NOMO-1 treated with dmso at 0.1 percent for 144 hours (cell line): ENCODE measurements at regions not wholly inside any gene's neighbourhood (a gene's known extent, or its start where the extent isn't known, plus 50 kb on each side); places are given as distances from the start of the nearest gene placed in this dataset.
"Not testable (repeated sequence)": the region's sequence is repeated elsewhere in the genome, so short reads cannot be mapped to it uniquely, and the experiment has no call there.

Experiments used
- DNase-seq: peaks from one replicate; lab custom pipeline; 2025; ENCODE audit not compliant: unreplicated experiment; lab: John Stamatoyannopoulos, UW

DNA sequence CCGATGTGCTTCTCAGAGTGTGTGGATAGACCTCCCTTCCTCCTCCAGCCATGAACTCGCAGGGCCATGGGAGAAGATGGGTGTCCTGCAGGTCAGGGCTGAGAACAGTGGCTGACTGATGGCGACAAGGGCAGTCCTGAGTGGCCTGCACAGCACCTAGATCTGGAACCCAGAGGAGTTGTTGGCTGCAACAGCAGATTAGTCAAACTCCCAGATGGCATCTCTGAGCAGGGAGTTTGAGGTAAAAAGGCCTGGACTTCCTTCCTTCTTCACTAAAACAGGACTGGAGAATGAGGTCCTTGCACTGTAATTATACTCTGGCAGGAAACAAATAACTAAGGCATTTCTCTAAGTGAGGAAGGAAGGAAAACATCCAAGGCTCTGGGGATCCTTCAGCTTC lies 160.8 kb downstream of the MYCN start:
- DNase-seq, result no peak

GRCh38 chr2:16100006-16100405 lies 159.7 kb downstream of the MYCN start:
- DNase-seq, result no peak

DNA sequence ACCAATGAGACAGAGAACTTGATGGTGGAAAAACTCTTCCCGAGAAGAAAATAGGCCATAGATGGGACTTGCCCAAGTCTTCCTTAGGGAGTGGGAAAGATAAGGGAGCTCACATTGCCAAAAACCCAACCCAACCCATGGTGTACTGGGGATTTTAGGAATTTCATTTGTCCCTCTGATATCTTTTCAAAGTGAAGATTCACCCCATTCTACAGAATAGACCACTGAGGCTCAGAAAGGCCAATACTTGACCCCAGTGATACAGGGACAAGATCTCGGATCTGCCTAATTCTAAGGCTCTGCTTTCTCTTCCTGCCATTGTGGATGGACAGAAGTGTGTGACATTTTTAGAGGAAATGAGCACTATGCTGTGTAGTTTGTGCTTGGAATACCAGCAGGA lies 159.0 kb downstream of the MYCN start:
- no peak for DNase-seq

- no peak for DNase-seq
Observed at GRCh38 chr2:16096962-16097361, 156.6 kb downstream of the MYCN start.

DNA sequence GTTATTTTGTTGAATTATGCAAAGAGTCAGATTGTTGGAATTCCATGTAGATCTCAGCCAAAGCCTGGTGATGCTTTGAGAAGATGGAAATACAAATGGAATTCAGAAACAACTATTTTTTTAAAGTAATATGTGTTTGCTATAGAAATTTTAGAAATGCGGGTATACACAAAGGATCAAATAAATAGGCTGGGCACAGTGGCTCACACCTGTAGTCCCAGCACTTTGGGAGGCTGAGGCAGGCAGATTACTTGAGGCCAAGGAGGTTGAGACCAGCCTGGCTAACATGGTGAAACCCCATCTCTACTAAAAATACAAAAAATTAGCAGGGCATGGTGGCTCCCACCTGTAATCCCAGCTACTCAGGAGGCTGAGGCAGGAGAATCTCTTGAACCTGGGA lies 155.1 kb downstream of the MYCN start:
- not testable (repeated sequence) for DNase-seq

- no peak for DNase-seq
Observed at GRCh38 chr2:16094811-16095210, 154.5 kb downstream of the MYCN start.

DNA sequence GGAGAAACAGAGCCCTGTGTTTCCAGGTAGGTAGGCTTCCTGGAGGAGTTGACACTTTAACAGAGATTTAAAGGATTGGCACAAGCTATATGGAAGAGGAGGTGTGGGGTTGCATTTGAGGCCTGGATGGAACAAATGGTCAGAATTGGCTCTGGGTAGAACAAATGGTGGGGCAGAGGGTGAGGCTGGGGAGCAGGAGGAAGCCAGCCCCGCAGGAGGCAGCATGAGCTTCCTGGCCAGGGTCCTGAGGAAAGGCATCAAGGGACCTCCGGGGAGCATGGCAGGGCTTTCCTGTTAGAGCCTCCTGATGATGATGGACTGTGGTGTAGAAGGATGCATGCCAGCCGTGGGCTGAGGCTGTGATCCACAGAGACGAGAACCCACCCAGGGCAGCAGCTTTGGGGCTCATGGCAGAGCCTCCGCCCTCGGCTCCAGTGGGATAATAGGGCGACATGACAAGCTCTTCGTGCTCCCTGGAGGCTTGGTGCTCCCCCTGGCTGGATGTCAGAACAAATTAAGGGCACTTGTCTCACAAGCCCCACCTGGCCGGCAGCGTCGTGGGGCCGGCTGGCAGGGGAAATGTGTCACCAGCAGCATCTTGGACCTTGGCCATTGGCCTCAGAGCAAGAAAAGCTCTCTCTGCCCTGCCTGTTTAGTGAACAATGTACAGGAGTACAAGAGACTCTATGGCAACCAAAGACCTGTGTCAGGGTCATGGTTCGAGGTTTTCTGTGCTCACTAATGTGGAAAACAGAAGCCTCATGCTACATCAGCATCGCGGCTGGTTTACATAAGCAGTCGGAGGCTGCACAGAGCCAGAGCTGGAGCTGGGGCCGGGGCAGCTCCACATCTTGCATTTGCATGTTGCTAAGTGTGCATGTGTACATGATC lies 153.5 kb downstream of the MYCN start:
- DNase-seq, result no peak

- DNase-seq, result no peak
Observed at GRCh38 chr2:16092861-16093638, 152.7 kb downstream of the MYCN start.

DNA sequence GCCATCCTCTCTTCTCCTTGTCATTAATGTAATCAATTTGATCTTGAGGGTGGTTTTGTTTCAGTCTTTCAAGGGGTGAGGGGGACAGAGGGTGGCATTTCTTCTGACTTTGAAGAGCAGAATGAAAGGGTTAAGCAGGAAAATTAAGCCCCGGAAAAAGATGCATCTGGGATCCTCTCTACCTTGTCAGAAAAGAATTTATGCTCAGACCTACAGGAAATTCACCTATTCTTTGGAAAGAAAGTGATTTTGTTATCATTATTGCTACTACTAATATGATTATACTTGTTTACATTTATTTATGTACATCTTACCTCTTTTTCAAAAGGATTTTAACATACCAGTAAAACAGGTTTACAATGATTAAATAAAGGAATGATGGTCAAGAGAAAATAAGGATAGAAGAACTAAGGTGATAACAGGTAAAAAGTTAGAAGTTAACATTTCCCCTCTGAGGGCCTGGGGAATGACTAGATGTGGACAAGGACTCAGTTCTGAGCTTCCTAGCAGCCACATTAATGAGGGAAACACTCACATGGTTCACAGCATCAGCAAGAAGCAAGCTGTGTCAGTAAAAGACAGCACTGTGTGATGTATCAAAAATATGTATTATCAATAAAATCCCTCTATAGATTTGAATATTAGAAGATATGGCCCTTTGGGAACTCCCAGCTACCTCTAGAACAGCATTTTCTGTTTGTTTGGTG lies 151.4 kb downstream of the MYCN start:
- DNase-seq, result no peak

DNA sequence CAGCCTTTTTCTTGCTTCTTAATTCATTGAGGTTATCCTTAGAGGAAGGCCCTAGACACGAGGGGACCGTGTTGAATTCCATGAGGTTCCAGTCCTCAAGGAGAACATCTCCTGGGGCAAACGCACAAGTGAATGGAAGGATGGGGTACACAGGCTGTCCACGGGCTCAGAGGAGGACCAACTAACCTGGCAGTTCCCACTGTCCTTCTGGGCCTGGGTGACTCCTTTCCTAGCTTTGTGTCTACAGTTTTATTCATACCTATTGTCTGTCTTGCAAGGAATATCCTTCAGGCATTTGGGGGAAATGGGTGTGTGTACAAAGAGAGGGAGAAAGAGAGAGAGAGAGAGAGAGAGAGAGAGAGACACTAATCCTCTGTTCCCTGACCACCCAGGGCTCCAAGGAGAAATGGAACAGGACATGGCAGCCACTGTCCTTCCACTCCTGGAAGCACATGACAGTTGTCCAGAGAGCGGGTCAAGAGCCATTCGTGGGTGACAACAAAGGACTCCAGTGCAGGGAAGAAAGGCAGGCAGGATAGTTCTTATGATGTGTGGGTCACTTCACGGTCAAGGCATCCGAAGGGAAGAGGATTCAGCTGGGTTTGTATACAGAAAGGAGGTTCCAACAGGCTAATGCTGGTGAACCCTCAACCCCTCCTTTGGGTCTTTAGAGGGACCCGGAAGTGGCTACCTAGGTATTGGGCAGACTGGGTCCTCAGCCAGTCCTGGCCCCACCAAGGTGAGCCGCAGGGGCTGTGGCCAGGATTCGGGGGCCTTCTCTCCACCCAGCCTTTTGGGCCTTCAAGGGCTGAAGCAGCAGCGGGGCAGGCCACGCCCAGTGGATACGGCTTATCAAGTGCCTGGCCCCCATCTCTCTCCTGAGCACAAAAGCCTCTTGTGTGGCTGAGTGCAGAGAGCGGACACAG lies 150.6 kb downstream of the MYCN start:
- DNase-seq, result no peak

- DNase-seq, result not testable (repeated sequence)
Observed at GRCh38 chr2:16089491-16089890, 149.1 kb downstream of the MYCN start.

DNA sequence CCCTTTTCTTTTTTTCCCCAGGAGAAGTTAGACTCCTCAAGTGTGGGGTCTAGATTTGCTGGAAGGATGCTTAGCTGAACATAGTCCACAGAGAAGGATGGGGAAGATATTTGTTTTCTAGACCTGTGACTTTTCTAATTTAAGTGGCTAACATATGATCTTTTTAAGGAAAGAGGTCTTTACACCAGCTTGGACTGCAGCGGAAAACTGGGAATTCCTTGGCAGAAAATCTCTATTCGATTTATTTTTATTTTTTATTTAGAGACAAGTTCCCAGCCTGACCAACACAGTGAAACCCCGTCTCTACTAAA lies 148.4 kb downstream of the MYCN start:
- DNase-seq, result no peak

DNA sequence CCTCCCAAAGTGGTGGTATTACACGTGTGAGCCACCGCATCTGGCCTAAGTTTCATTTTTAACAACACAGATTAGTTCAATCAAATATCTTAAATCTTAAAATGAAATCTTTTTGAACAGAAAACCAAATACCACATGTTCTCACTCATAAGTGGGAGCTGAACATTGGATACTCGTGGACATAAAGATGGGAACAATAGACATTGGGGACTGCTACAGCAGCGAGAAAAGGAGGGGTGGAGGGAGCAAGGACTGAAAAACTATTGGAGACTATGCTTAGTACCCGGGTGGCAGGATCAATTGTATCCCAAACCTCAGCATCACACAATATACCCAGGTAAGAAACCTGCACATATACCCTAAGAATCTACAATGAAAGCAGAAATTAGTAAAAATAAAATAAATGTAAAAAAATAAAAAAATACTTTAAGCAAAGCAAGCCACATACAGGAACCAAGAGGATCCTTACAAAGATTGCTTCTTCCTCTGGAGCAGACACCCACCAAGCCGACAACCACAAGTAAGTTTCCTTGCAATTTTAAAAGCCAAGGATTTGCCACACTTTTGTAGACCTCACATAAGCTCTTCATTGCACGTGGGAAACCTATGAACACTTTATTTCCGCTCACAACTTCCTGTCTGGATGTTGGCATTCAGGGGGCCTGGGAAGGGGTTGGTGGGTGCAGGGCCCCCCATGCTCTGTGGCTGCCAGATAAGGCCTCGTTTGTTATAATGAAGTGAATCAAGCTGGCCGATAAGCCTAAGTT lies 147.9 kb downstream of the MYCN start:
- no peak for DNase-seq

- not testable (repeated sequence) for DNase-seq
Observed at GRCh38 chr2:16086136-16086535, 145.8 kb downstream of the MYCN start.

DNA sequence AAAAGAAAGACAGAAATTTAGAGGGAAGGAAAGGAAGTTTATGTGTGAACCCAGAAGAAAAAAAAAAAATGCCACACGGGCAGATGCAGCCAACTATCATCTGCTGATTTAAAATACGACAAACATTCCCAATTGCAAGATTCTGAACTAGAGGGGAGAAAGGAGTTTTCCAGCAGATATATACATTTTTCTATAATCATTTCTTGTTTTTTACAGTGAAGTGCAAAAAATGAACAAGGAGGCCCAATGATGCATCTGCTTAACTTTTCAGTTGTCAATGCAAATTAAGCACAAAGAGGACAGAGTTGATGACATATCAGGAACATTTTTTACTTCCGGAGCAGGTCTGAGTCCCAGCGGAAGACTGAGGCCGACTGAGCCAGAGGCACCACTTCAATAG lies 144.7 kb downstream of the MYCN start:
- DNase-seq, result no peak

DNA sequence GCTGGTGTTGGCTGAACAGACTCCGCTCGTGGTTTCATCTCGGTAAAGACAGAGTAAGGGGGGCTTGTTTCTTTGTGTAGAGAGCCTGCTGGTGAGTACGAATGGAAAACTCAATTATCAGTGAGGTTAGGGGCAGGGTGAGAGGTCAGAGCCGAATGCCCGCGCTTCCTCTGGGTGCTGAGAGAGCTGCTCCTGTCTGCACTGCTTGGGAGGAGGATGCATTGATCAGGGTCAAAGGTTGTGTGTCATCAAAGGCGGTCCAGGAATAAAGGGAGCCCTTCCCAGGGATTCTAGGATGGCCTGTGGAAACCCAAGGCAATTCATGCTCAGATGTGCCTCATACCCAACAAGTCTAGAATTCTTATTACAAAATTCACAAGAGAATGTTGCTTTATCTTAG lies 143.9 kb downstream of the MYCN start:
- no peak for DNase-seq

DNA sequence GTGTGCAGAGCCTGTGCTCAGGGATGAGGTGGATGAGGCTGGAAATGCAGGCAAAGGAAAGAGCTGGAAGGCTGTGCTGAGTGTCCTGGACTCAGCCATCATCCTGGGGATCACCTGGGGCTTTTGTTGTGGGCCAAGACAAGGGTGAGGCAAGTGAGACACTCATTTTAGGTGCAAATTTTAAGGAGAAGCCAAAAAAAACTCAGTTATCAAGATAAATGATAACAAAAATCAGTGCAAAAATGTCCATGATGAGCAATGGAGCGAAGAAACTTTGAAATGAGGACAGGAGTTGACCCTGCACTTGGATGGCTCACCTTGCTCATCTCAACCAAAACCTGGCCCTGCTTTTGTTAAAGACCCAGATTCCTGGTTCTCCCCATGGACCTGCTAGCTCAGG lies 141.9 kb downstream of the MYCN start:
- no peak for DNase-seq

GRCh38 chr2:16081316-16082200 lies 141.2 kb downstream of the MYCN start:
- DNase-seq, result no peak

DNA sequence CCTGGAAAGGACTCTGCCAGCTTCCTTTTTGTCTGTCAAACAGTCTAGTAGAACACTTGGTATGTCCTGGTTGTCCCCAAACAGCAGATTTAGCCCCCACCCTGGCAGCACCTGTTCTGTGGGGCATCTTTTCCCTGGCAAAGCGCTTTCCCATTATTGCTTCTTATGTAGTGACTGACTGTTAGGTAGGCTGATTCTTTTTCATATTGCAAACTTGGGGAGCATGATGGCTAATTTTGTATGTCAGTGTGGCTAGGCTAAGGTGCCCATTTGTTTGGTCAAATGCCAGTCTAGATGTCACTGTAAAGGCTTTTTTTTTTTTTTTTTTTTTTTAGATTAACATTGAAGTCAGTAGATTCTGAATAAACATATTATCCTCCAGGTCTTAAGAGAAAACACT lies 140.2 kb downstream of the MYCN start:
- no peak for DNase-seq
